SU-DHL-6 (cell line): ENCODE measurements at regions not wholly inside any gene's neighbourhood (a gene's known extent, or its start where the extent isn't known, plus 50 kb on each side); places are given as distances from the start of the nearest gene placed in this dataset.

Experiments used
- H2AFZ ChIP-seq: fragments of 200-600 bp; sonication (generic); 2 replicates; pipeline ENCODE4 v1.6.1; 2014; ENCODE audit warnings: low read depth, mild to moderate bottlenecking, moderate library complexity, mixed read lengths, antibody characterized with exemption, low read length; ENCODE audit not compliant: severe bottlenecking
- H3F3A ChIP-seq: fragments of 200-600 bp; shearing (Covaris generic); 2 replicates; pipeline ENCODE4 v1.6.0; 2016; ENCODE audit warnings: antibody characterized with exemption, mild to moderate bottlenecking; ENCODE audit not compliant: insufficient read depth
- H3K27ac ChIP-seq: fragments of 200-600 bp; sonication (generic); 2 replicates; pipeline ENCODE4 v1.5.1; 2016; ENCODE audit warnings: low read depth, mild to moderate bottlenecking, low read length, moderate library complexity, mixed read lengths
- H3K27me3 ChIP-seq: fragments of 200-600 bp; sonication (generic), shearing (Covaris generic); 2 replicates; pipeline ENCODE4 v1.6.0; 2014; ENCODE audit warnings: mild to moderate bottlenecking, low read length
- H3K36me3 ChIP-seq: fragments of 200-600 bp; sonication (generic); 2 replicates; pipeline ENCODE4 v1.6.1; 2014; ENCODE audit warnings: mild to moderate bottlenecking, low read length, mixed read lengths
- H3K4me2 ChIP-seq: fragments of 300-600, 200-600 bp; shearing (Covaris generic), sonication (generic); 2 replicates; pipeline ENCODE4 v1.6.0; 2014; ENCODE audit warnings: low read length, low read depth, mild to moderate bottlenecking; ENCODE audit not compliant: poor library complexity, severe bottlenecking
- H3K4me3 ChIP-seq: fragments of 200-600 bp; sonication (generic); 2 replicates; pipeline ENCODE4 v1.5.1; 2014; ENCODE audit warnings: antibody characterized with exemption, low read length, mild to moderate bottlenecking, mixed read lengths; ENCODE audit not compliant: insufficient read depth, poor library complexity, severe bottlenecking
- H3K79me2 ChIP-seq: fragments of 200-600 bp; sonication (generic); 2 replicates; pipeline ENCODE4 v1.6.1; 2014; ENCODE audit warnings: mild to moderate bottlenecking, low read length, moderate library complexity; ENCODE audit not compliant: insufficient read depth
- H3K9ac ChIP-seq: fragments of 200-600 bp; sonication (generic); 2 replicates; pipeline ENCODE4 v1.7.0; 2014; ENCODE audit warnings: mild to moderate bottlenecking, low read length
- H3K9me2 ChIP-seq: fragments of 200-600 bp; sonication (generic); replicated peaks from 2 replicates; pipeline ENCODE4 v1.6.1; 2014; ENCODE audit warnings: low read length; ENCODE audit not compliant: insufficient read depth
- H3K9me3 ChIP-seq: fragments of 200-600 bp; sonication (generic); 2 replicates; pipeline ENCODE4 v1.6.1; 2014; ENCODE audit warnings: low read length, mixed read lengths; ENCODE audit not compliant: insufficient read depth
- H4K20me1 ChIP-seq: fragments of 200-600 bp; sonication (generic); 2 replicates; pipeline ENCODE4 v1.6.1; 2014; ENCODE audit warnings: low read depth, mild to moderate bottlenecking, antibody characterized with exemption, low read length, moderate library complexity, mixed read lengths
- EZH2phosphoT487 ChIP-seq: fragments of 200-600 bp; sonication (generic), shearing (Covaris generic); conservative IDR thresholded peaks from 2 replicates; pipeline ENCODE4 v1.6.1; 2018; ENCODE audit warnings: mild to moderate bottlenecking, antibody characterized with exemption, low read length, moderate library complexity, mixed read lengths
- TF ChIP-seq, protein P1 (sequence below): fragments of 200-600 bp; sonication (generic); IDR thresholded peaks from one replicate; pipeline ENCODE4 v1.5.1; 2017; ENCODE audit warnings: antibody characterized with exemption, mild to moderate bottlenecking, low read length, moderate library complexity; ENCODE audit not compliant: insufficient read depth, poor library complexity, severe bottlenecking

- no peak overlapping the region for H3K27ac ChIP-seq
- H3K4me2 ChIP-seq, result no peak overlapping the region
- H3F3A ChIP-seq, result no peaks in the 10 kb centered on the region
- no peaks in the 10 kb centered on the region for H3K36me3 ChIP-seq
- no peak overlapping the region for H3K9ac ChIP-seq
- no peaks in the 10 kb centered on the region for H3K79me2 ChIP-seq
- TF ChIP-seq, protein P1, sequence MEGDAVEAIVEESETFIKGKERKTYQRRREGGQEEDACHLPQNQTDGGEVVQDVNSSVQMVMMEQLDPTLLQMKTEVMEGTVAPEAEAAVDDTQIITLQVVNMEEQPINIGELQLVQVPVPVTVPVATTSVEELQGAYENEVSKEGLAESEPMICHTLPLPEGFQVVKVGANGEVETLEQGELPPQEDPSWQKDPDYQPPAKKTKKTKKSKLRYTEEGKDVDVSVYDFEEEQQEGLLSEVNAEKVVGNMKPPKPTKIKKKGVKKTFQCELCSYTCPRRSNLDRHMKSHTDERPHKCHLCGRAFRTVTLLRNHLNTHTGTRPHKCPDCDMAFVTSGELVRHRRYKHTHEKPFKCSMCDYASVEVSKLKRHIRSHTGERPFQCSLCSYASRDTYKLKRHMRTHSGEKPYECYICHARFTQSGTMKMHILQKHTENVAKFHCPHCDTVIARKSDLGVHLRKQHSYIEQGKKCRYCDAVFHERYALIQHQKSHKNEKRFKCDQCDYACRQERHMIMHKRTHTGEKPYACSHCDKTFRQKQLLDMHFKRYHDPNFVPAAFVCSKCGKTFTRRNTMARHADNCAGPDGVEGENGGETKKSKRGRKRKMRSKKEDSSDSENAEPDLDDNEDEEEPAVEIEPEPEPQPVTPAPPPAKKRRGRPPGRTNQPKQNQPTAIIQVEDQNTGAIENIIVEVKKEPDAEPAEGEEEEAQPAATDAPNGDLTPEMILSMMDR, result no peak
- no peak for TF ChIP-seq EZH2phosphoT487
- no peak overlapping the region for H2AFZ ChIP-seq
- no peaks in the 10 kb centered on the region for H3K9me3 ChIP-seq
- H3K27me3 ChIP-seq, result no peaks in the 10 kb centered on the region
- no peak overlapping the region for H3K4me3 ChIP-seq
- no peaks in the 10 kb centered on the region for H4K20me1 ChIP-seq
- no peaks in the 10 kb centered on the region for H3K9me2 ChIP-seq
Observed at GRCh38 chr10:111297351-111297848, 220.6 kb downstream of the ADRA2A start.

DNA sequence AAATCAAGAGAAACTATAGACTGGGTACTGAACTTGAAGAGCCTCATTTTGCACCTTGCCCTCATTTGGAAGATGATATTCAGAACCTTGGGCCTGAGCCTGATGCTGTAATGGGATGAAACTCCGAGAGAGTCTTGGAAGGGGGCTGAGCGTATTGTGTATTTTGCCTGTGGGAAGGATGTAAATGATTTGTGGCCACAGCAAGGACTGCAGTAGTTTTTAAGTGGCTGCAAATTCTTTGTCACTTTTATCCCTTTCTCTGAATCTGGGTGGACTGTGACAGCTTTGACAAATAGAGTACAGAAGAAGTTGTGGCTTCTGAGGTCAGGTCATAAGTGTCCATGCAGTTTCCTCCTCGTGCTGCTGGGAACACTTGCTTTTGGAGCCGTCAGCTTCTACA lies 221.2 kb downstream of the ADRA2A start:
- Histone ChIP-seq H3K9ac (no peak overlapping the region), H3F3A (no peaks in the 10 kb centered on the region), H3K9me3 (no peaks in the 10 kb centered on the region), H3K79me2 (no peaks in the 10 kb centered on the region), H3K27me3 (no peaks in the 10 kb centered on the region), H3K9me2 (no peaks in the 10 kb centered on the region), H3K27ac (no peak overlapping the region), H2AFZ (no peak overlapping the region), H3K4me2 (no peak overlapping the region), H3K36me3 (no peaks in the 10 kb centered on the region), H4K20me1 (no peaks in the 10 kb centered on the region), H3K4me3 (no peak overlapping the region)
- no peak for TF ChIP-seq EZH2phosphoT487
- TF ChIP-seq, protein P1, result no peak

DNA sequence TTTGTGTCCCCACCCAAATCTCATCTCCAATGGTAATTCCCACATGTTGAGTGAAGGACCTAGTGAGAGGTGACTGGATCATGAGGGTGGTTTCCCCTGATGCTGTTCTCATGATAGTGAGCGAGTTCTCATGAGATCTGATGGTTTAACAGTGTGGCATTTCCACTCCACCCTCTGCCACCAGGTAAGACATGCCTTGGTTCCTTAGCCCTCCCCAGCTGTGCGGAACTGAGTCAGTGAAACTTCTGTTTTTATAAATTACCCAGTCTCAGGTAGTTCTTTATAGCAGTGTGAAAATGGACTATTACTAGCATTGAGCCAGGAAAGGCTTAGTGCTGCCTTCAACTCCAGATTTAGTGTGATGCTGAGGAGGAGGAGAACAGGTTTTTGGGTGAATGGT lies 222.2 kb downstream of the ADRA2A start:
- no peaks in the 10 kb centered on the region for H4K20me1 ChIP-seq
- H3K27me3 ChIP-seq, result no peaks in the 10 kb centered on the region
- no peak overlapping the region for H3K4me3 ChIP-seq
- H3K9me3 ChIP-seq, result no peaks in the 10 kb centered on the region
- no peaks in the 10 kb centered on the region for H3K9me2 ChIP-seq
- H3K4me2 ChIP-seq, result no peak overlapping the region
- H3K9ac ChIP-seq, result no peak overlapping the region
- no peak overlapping the region for H3K27ac ChIP-seq
- no peaks in the 10 kb centered on the region for H3F3A ChIP-seq
- TF ChIP-seq EZH2phosphoT487, result no peak
- TF ChIP-seq, protein P1, result no peak
- no peak overlapping the region for H2AFZ ChIP-seq
- H3K36me3 ChIP-seq, result no peaks in the 10 kb centered on the region
- H3K79me2 ChIP-seq, result no peaks in the 10 kb centered on the region
